Mesendoderm (in vitro differentiated cells): ENCODE measurements at regions not wholly inside any gene's neighbourhood (a gene's known extent, or its start where the extent isn't known, plus 50 kb on each side); places are given as distances from the start of the nearest gene placed in this dataset.

Experiments
- DNase-seq: peaks from one replicate; pipeline ENCODE4 v3.0.0; 2013
- H2AK5ac ChIP-seq: 2 replicates; pipeline ENCODE4 v1.6.1; 2013; ENCODE audit warnings: low read length, inconsistent platforms
- H2BK120ac ChIP-seq: 2 replicates; pipeline ENCODE4 v1.6.1; 2013; ENCODE audit warnings: low read depth, mild to moderate bottlenecking, low read length, moderate library complexity, mixed read lengths
- H2BK15ac ChIP-seq: replicated peaks from 2 replicates; pipeline ENCODE4 v1.6.1; 2013; ENCODE audit warnings: low read depth, mild to moderate bottlenecking, moderate library complexity
- H2BK5ac ChIP-seq: 2 replicates; pipeline ENCODE4 v1.6.1; 2013; ENCODE audit warnings: low read length, inconsistent platforms
- H3K18ac ChIP-seq: 2 replicates; pipeline ENCODE4 v1.6.1; 2013; ENCODE audit warnings: mild to moderate bottlenecking, low read length, mixed read lengths
- H3K23ac ChIP-seq: one replicate; pipeline ENCODE4 v1.6.1; 2013; ENCODE audit warnings: low read length
- H3K27ac ChIP-seq: 2 replicates; pipeline ENCODE4 v1.5.1; 2013; ENCODE audit warnings: low read depth, mild to moderate bottlenecking, inconsistent platforms, low read length, moderate library complexity
- H3K27me3 ChIP-seq: 2 replicates; pipeline ENCODE4 v1.6.1; 2013; ENCODE audit warnings: low read length, control low read depth, mild to moderate bottlenecking, inconsistent platforms; ENCODE audit not compliant: insufficient read depth, poor library complexity
- H3K36me3 ChIP-seq: 2 replicates; pipeline ENCODE4 v1.6.1; 2013; ENCODE audit warnings: low read length, inconsistent platforms; ENCODE audit not compliant: control insufficient read depth, insufficient read depth
- H3K4ac ChIP-seq: one replicate; pipeline ENCODE4 v1.6.1; 2013; ENCODE audit warnings: low read depth, mild to moderate bottlenecking, low read length, moderate library complexity
- H3K4me1 ChIP-seq: 2 replicates; pipeline ENCODE4 v1.6.1; 2013; ENCODE audit warnings: low read depth, low read length, inconsistent platforms; ENCODE audit not compliant: control insufficient read depth
- H3K4me2 ChIP-seq: 2 replicates; pipeline ENCODE4 v1.6.1; 2013; ENCODE audit warnings: low read length
- H3K4me3 ChIP-seq: 2 replicates; pipeline ENCODE4 v1.5.1; 2013; ENCODE audit warnings: mild to moderate bottlenecking, low read length
- H3K56ac ChIP-seq: one replicate; pipeline ENCODE4 v1.6.1; 2013; ENCODE audit warnings: low read length
- H3K79me1 ChIP-seq: 2 replicates; pipeline ENCODE4 v1.6.1; 2013; ENCODE audit warnings: low read length, inconsistent platforms
- H3K79me2 ChIP-seq: 2 replicates; pipeline ENCODE4 v1.6.1; 2013; ENCODE audit warnings: mild to moderate bottlenecking, low read length; ENCODE audit not compliant: control insufficient read depth, insufficient read depth
- H3K9ac ChIP-seq: 2 replicates; pipeline ENCODE4 v1.6.1; 2013; ENCODE audit warnings: low read length, inconsistent platforms
- H4K5ac ChIP-seq: one replicate; pipeline ENCODE4 v1.6.1; 2013; ENCODE audit warnings: low read length
- H4K8ac ChIP-seq: one replicate; pipeline ENCODE4 v1.6.1; 2013; ENCODE audit warnings: low read depth, mild to moderate bottlenecking, control low read depth, low read length, moderate library complexity
- WGBS: extraction: QIAGEN DNeasy Blood & Tissue Kit; methylation state at CpG from one replicate; pipeline ENCODE4 v1.1.7; 2013; ENCODE audit warnings: low lambda C conversion rate, missing lambda C conversion rate; ENCODE audit not compliant: insufficient coverage; ENCODE audit errors: extremely low coverage; 5-methylcytosine and 5-hydroxymethylcytosine counted together

- no peaks in the 10 kb centered on the region for H3K27me3 ChIP-seq
- H2BK15ac ChIP-seq, result no peak overlapping the region
- no peaks in the 10 kb centered on the region for H3K36me3 ChIP-seq
- no peak overlapping the region for H4K8ac ChIP-seq
- no peak overlapping the region for H3K4me3 ChIP-seq
- no peak overlapping the region for H2BK120ac ChIP-seq
- DNase-seq, result no peak
- no peaks in the 10 kb centered on the region for H3K79me1 ChIP-seq
- H4K5ac ChIP-seq, result no peak overlapping the region
- no peak overlapping the region for H3K9ac ChIP-seq
- H3K18ac ChIP-seq, result no peak overlapping the region
- no peak overlapping the region for H2AK5ac ChIP-seq
- H3K4ac ChIP-seq, result no peak overlapping the region
- H3K4me2 ChIP-seq, result no peak overlapping the region
- H3K4me1 ChIP-seq, result no peaks in the 10 kb centered on the region
- no peak overlapping the region for H2BK5ac ChIP-seq
- no CpG with 5 or more reads among the region's 3 CpGs for WGBS
- H3K79me2 ChIP-seq, result no peaks in the 10 kb centered on the region
- no peak overlapping the region for H3K23ac ChIP-seq
- no peak overlapping the region for H3K27ac ChIP-seq
- H3K56ac ChIP-seq, result no peak overlapping the region
These were observed 123.8 kb downstream of the ADRA2A start for GRCh38 chr10:111200505-111201186.

GRCh38 chr10:111203615-111204014, 126.8 kb downstream of the ADRA2A start:
- WGBS, result no CpG with 5 or more reads among the region's 2 CpGs
- H3K4me2 ChIP-seq, result no peak overlapping the region
- H2AK5ac ChIP-seq, result no peak overlapping the region
- no peak overlapping the region for H2BK120ac ChIP-seq
- DNase-seq, result no peak
- no peak overlapping the region for H3K27ac ChIP-seq
- H3K9ac ChIP-seq, result no peak overlapping the region
- no peak overlapping the region for H4K5ac ChIP-seq
- H3K4me1 ChIP-seq, result no peaks in the 10 kb centered on the region
- no peak overlapping the region for H3K4ac ChIP-seq
- H3K4me3 ChIP-seq, result no peak overlapping the region
- H3K18ac ChIP-seq, result no peak overlapping the region
- H4K8ac ChIP-seq, result no peak overlapping the region
- H3K36me3 ChIP-seq, result no peaks in the 10 kb centered on the region
- no peak overlapping the region for H3K56ac ChIP-seq
- H2BK15ac ChIP-seq, result no peak overlapping the region
- H3K79me2 ChIP-seq, result no peaks in the 10 kb centered on the region
- H3K79me1 ChIP-seq, result no peaks in the 10 kb centered on the region
- H3K27me3 ChIP-seq, result no peaks in the 10 kb centered on the region
- H2BK5ac ChIP-seq, result no peak overlapping the region
- no peak overlapping the region for H3K23ac ChIP-seq

GRCh38 chr10:111204838-111205237, 128.0 kb downstream of the ADRA2A start:
- Histone ChIP-seq H4K8ac (no peak overlapping the region), H3K27ac (no peak overlapping the region), H3K79me1 (no peaks in the 10 kb centered on the region), H3K56ac (no peak overlapping the region), H2BK120ac (no peak overlapping the region), H2BK15ac (no peak overlapping the region), H3K9ac (no peak overlapping the region), H3K27me3 (no peaks in the 10 kb centered on the region), H3K4me1 (no peaks in the 10 kb centered on the region), H4K5ac (no peak overlapping the region), H3K4me2 (no peak overlapping the region), H3K79me2 (no peaks in the 10 kb centered on the region), H3K18ac (no peak overlapping the region), H2BK5ac (no peak overlapping the region), H3K4ac (no peak overlapping the region), H3K36me3 (no peaks in the 10 kb centered on the region), H2AK5ac (no peak overlapping the region), H3K4me3 (no peak overlapping the region), H3K23ac (no peak overlapping the region)
- no peak for DNase-seq
- WGBS, result no CpG with 5 or more reads among the region's 5 CpGs

GRCh38 chr10:111206521-111206920, 129.7 kb downstream of the ADRA2A start:
- no peak overlapping the region for H3K4me3 ChIP-seq
- H2AK5ac ChIP-seq, result no peak overlapping the region
- H3K36me3 ChIP-seq, result no peaks in the 10 kb centered on the region
- no peak overlapping the region for H3K4ac ChIP-seq
- no peak overlapping the region for H4K5ac ChIP-seq
- no peak overlapping the region for H2BK120ac ChIP-seq
- no peak overlapping the region for H2BK15ac ChIP-seq
- no peaks in the 10 kb centered on the region for H3K79me1 ChIP-seq
- H3K27me3 ChIP-seq, result no peaks in the 10 kb centered on the region
- H2BK5ac ChIP-seq, result no peak overlapping the region
- no peak overlapping the region for H3K23ac ChIP-seq
- H4K8ac ChIP-seq, result no peak overlapping the region
- no peak overlapping the region for H3K56ac ChIP-seq
- no peaks in the 10 kb centered on the region for H3K79me2 ChIP-seq
- H3K18ac ChIP-seq, result no peak overlapping the region
- H3K27ac ChIP-seq, result no peak overlapping the region
- H3K4me1 ChIP-seq, result no peaks in the 10 kb centered on the region
- H3K9ac ChIP-seq, result no peak overlapping the region
- no peak overlapping the region for H3K4me2 ChIP-seq
- no peak for DNase-seq

GRCh38 chr10:111207500-111207899, 130.7 kb downstream of the ADRA2A start:
- no peak overlapping the region for H3K4me3 ChIP-seq
- no peak overlapping the region for H3K4ac ChIP-seq
- no peak overlapping the region for H4K5ac ChIP-seq
- no peak overlapping the region for H2AK5ac ChIP-seq
- WGBS, result no CpG with 5 or more reads among the region's 5 CpGs
- no peak overlapping the region for H3K4me2 ChIP-seq
- no peaks in the 10 kb centered on the region for H3K4me1 ChIP-seq
- H2BK5ac ChIP-seq, result no peak overlapping the region
- H3K56ac ChIP-seq, result no peak overlapping the region
- no peaks in the 10 kb centered on the region for H3K79me1 ChIP-seq
- DNase-seq, result no peak
- no peaks in the 10 kb centered on the region for H3K79me2 ChIP-seq
- no peak overlapping the region for H4K8ac ChIP-seq
- no peak overlapping the region for H2BK120ac ChIP-seq
- no peak overlapping the region for H3K18ac ChIP-seq
- H3K36me3 ChIP-seq, result no peaks in the 10 kb centered on the region
- no peak overlapping the region for H3K27ac ChIP-seq
- H3K23ac ChIP-seq, result no peak overlapping the region
- no peaks in the 10 kb centered on the region for H3K27me3 ChIP-seq
- H2BK15ac ChIP-seq, result no peak overlapping the region
- no peak overlapping the region for H3K9ac ChIP-seq

- no peak for DNase-seq
- H2BK5ac ChIP-seq, result no peak overlapping the region
- H3K18ac ChIP-seq, result no peak overlapping the region
- H3K23ac ChIP-seq, result no peak overlapping the region
- no peaks in the 10 kb centered on the region for H3K79me2 ChIP-seq
- H2AK5ac ChIP-seq, result no peak overlapping the region
- WGBS, result no CpG with 5 or more reads among the region's 3 CpGs
- H3K36me3 ChIP-seq, result no peaks in the 10 kb centered on the region
- no peak overlapping the region for H2BK120ac ChIP-seq
- H3K4ac ChIP-seq, result no peak overlapping the region
- H3K27ac ChIP-seq, result no peak overlapping the region
- no peaks in the 10 kb centered on the region for H3K27me3 ChIP-seq
- no peaks in the 10 kb centered on the region for H3K4me1 ChIP-seq
- no peak overlapping the region for H3K9ac ChIP-seq
- H4K5ac ChIP-seq, result no peak overlapping the region
- no peaks in the 10 kb centered on the region for H3K79me1 ChIP-seq
- no peak overlapping the region for H3K56ac ChIP-seq
- no peak overlapping the region for H2BK15ac ChIP-seq
- H3K4me3 ChIP-seq, result no peak overlapping the region
- no peak overlapping the region for H4K8ac ChIP-seq
- no peak overlapping the region for H3K4me2 ChIP-seq
These were observed 132.1 kb downstream of the ADRA2A start for GRCh38 chr10:111208951-111209350.
